ENCODE measurements at regions not wholly inside any gene's neighbourhood (a gene's known extent, or its start where the extent isn't known, plus 50 kb on each side); places are given as distances from the start of the nearest gene placed in this dataset.

DNA sequence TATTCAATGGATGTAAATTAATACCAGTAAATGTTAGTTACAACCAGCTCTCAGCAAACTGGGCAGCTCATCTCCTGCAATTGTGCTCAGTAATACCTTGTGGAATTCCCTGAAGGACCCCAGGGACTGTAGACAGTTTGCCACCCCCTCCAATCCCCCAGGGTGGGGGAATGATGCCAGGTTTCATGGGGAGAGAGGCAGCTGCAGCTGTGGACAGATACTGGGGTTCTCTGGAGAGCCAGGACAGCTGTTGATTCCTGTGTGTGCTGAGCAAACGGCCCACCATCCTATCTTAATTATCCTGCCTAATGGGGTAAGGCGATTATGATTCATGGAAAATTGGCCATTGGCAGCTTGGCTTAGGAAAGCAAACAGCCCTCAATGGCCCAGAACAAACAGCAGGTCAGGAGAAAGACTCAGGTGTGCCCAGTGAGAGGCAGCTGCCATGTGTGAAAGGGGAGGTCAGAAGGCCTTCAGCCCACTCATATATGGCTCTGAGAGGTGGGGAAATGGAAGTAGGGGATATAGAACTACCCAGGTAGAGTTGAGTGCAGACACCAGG, 148.9 kb upstream of the CTTNBP2NL start:
- ChIA-PET SMC1A (ENCODE audit: uncharacterized antibody, unreplicated experiment) (no interaction called here), RAD21 (ENCODE audit: unreplicated experiment) (no interaction called here)
- no peak for ATAC-seq

DNA sequence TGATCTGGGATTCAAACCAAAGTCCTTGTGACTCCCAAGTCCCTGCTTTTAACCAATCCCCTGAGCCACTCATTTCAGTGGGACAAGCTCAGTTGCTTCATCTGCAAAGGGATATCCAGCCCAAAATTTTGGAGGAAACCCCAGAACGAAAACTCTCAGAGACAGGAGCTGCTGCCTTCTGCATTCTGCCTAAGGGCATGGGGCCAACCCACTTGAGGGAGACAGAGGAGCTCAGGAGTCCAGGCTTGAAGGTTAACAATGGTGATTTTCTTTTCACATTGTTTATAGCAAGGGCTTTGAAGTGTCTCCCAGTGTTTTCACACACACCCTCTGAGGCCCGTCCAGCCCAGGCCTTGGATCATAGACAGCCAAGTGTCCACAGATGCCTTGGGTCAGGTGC, 148.1 kb upstream of the CTTNBP2NL start:
- Histone ChIP-seq H2AFZ (ENCODE audit: control insufficient read depth, low read depth, low read length) (no peak overlapping the region), H3K4me3 (no peak overlapping the region), H3K9ac (ENCODE audit: control insufficient read depth, insufficient read depth, low read length) (no peak overlapping the region), H3K79me2 (ENCODE audit: control insufficient read depth, insufficient read depth, low read length) (no peaks in the 10 kb centered on the region), H3K27ac (ENCODE audit: control insufficient read depth, insufficient read depth) (no peak overlapping the region), H3K36me3 (ENCODE audit: control insufficient read depth in 2 of 2, insufficient read depth in 2 of 2, low read length in 1 of 2) (no peaks in the 10 kb centered on the region), H3K27me3 (replicated peaks in 1 of 2; ENCODE audit: control insufficient read depth in 2 of 2, insufficient read depth in 2 of 2, low read length in 1 of 2) (0 out of 4 replicates have a peak, but pooled peaks cover 0 to 3% of the 10 kb centered on the region in 2 experiments), H4K20me1 (ENCODE audit: control insufficient read depth, insufficient read depth) (no peaks in the 10 kb centered on the region), H3K4me1 (ENCODE audit: control insufficient read depth, insufficient read depth, low read length) (no peaks in the 10 kb centered on the region), H3K4me2 (ENCODE audit: control insufficient read depth, insufficient read depth) (no peak overlapping the region), H3K9me3 (replicated peaks; ENCODE audit: control insufficient read depth, insufficient read depth, low read length) (no peaks in the 10 kb centered on the region)
- BruUV-seq (replicated peaks), result no TSS peak
- SMC1A ChIA-PET (ENCODE audit: uncharacterized antibody, unreplicated experiment), result no interaction called here
- RAD21 ChIA-PET (ENCODE audit: unreplicated experiment), result no interaction called here
- POLR2A ChIA-PET, result no interaction called here
- WGBS (ENCODE audit: insufficient coverage, insufficient replicate concordance, low lambda C conversion rate, missing lambda C conversion rate), result 13% methylated on average over 2 of the region's 2 CpGs
- no peak for FAIRE-seq
- no peak for ATAC-seq
- intact Hi-C loops (cut with micrococcal nuclease; ENCODE audit: unreplicated experiment) (no loop called here), in situ Hi-C loops (cut with MboI) (no loop called here)
- CTCF ChIA-PET, result no interaction called here
- DNase-seq (ENCODE audit: low read depth, low spot score), result no peak
- TF ChIP-seq LARP7 (IDR thresholded peaks at IDR 0.05) (no peak), RAD51 (IDR thresholded peaks at IDR 0.05) (no peak), CHD4 (IDR thresholded peaks at IDR 0.05) (no peak), CEBPB (IDR thresholded peaks at IDR 0.05; ENCODE audit: borderline replicate concordance in 1 of 2, low read depth in 2 of 2, low read length in 2 of 2) (no peak), ELK1 (IDR thresholded peaks at IDR 0.05; ENCODE audit: low read depth, low read length) (no peak), IKZF1 (conservative IDR thresholded peaks at IDR 0.05) (no peak), RAD21 (IDR thresholded peaks at IDR 0.05; ENCODE audit: insufficient read depth, low read depth, low read length) (no peak), BACH1 (IDR thresholded peaks at IDR 0.05; ENCODE audit: borderline replicate concordance) (no peak), IRF4 (IDR thresholded peaks at IDR 0.05; ENCODE audit: low read depth, low read length) (no peak), SUPT20H (IDR thresholded peaks at IDR 0.05; ENCODE audit: borderline replicate concordance, control insufficient read depth, low read depth, low read length) (no peak), TARDBP (IDR thresholded peaks at IDR 0.05; ENCODE audit: borderline replicate concordance) (no peak), ZNF274 (IDR thresholded peaks at IDR 0.05; ENCODE audit: insufficient read depth, insufficient read length) (no peak)
- TF ChIP-seq, protein P1, sequence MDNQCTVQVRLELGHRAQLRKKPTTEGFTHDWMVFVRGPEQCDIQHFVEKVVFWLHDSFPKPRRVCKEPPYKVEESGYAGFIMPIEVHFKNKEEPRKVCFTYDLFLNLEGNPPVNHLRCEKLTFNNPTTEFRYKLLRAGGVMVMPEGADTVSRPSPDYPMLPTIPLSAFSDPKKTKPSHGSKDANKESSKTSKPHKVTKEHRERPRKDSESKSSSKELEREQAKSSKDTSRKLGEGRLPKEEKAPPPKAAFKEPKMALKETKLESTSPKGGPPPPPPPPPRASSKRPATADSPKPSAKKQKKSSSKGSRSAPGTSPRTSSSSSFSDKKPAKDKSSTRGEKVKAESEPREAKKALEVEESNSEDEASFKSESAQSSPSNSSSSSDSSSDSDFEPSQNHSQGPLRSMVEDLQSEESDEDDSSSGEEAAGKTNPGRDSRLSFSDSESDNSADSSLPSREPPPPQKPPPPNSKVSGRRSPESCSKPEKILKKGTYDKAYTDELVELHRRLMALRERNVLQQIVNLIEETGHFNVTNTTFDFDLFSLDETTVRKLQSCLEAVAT (IDR thresholded peaks at IDR 0.05), result no peak

More for the DNA sequence above, 148.9 kb upstream of the CTTNBP2NL start:
- Histone ChIP-seq H4K20me1 (ENCODE audit: control insufficient read depth, insufficient read depth) (no peaks in the 10 kb centered on the region), H2AFZ (ENCODE audit: control insufficient read depth, low read depth, low read length) (no peak overlapping the region), H3K27ac (ENCODE audit: control insufficient read depth, insufficient read depth) (no peak overlapping the region), H3K4me2 (ENCODE audit: control insufficient read depth, insufficient read depth) (no peak overlapping the region), H3K27me3 (replicated peaks in 1 of 2; ENCODE audit: control insufficient read depth in 2 of 2, insufficient read depth in 2 of 2, low read length in 1 of 2) (0 out of 4 replicates have a peak, but pooled peaks cover 0 to 3% of the 10 kb centered on the region in 2 experiments), H3K79me2 (ENCODE audit: control insufficient read depth, insufficient read depth, low read length) (no peaks in the 10 kb centered on the region), H3K4me1 (ENCODE audit: control insufficient read depth, insufficient read depth, low read length) (no peaks in the 10 kb centered on the region), H3K9me3 (replicated peaks; ENCODE audit: control insufficient read depth, insufficient read depth, low read length) (no peaks in the 10 kb centered on the region), H3K4me3 (no peak overlapping the region), H3K9ac (ENCODE audit: control insufficient read depth, insufficient read depth, low read length) (no peak overlapping the region), H3K36me3 (ENCODE audit: control insufficient read depth in 2 of 2, insufficient read depth in 2 of 2, low read length in 1 of 2) (no peaks in the 10 kb centered on the region)
- FAIRE-seq (no peak), DNase-seq (ENCODE audit: low read depth, low spot score) (no peak)
- in situ Hi-C loops (cut with MboI) (no loop called here), intact Hi-C loops (cut with micrococcal nuclease; ENCODE audit: unreplicated experiment) (no loop called here)
- 0% methylated on average over 2 of the region's 2 CpGs for WGBS (ENCODE audit: insufficient coverage, insufficient replicate concordance, low lambda C conversion rate, missing lambda C conversion rate)
- no TSS peak for BruUV-seq (replicated peaks)
- TF ChIP-seq IKZF1 (conservative IDR thresholded peaks at IDR 0.05), result no peak
- no peak for TF ChIP-seq EZH2 (IDR thresholded peaks at IDR 0.05; ENCODE audit: borderline replicate concordance, control insufficient read depth, low read depth, low read length)
- TF ChIP-seq SREBF2 (IDR thresholded peaks at IDR 0.05; ENCODE audit: low read length), result no peak
- no peak for TF ChIP-seq SRF (IDR thresholded peaks at IDR 0.05; ENCODE audit: low read depth in 2 of 2, low read length in 2 of 2)
- TF ChIP-seq CHD2 (IDR thresholded peaks at IDR 0.05; ENCODE audit: borderline replicate concordance, low read depth, low read length), result no peak
- TF ChIP-seq CBX5 (IDR thresholded peaks at IDR 0.05; ENCODE audit: low read depth), result no peak
- no peak for TF ChIP-seq STAT3 (IDR thresholded peaks at IDR 0.05; ENCODE audit: low read depth, low read length)
- no peak for TF ChIP-seq POLR2AphosphoS2 (IDR thresholded peaks at IDR 0.05; ENCODE audit: low read depth, low read length)
- TF ChIP-seq TAF1 (IDR thresholded peaks at IDR 0.05; ENCODE audit: borderline replicate concordance, low read depth, low read length), result no peak
- no peak for TF ChIP-seq RAD21 (IDR thresholded peaks at IDR 0.05; ENCODE audit: insufficient read depth, low read depth, low read length)
- no peak for TF ChIP-seq BRCA1 (IDR thresholded peaks at IDR 0.05; ENCODE audit: low read depth, low read length)
- TF ChIP-seq BCL11A (IDR thresholded peaks at IDR 0.05; ENCODE audit: low read depth, low read length), result no peak
- no peak for TF ChIP-seq ETV6 (conservative IDR thresholded peaks at IDR 0.05 in 1 of 2, IDR thresholded peaks at IDR 0.05 in 1 of 2; ENCODE audit: borderline replicate concordance in 1 of 2, low read depth in 1 of 2)
- no peak for TF ChIP-seq POLR2A (IDR thresholded peaks at IDR 0.05; ENCODE audit: low read depth, low read length)
- CTCF ChIA-PET, result no interaction called here
- POLR2A ChIA-PET, result no interaction called here

Data from GM12878 (cell line).